Hematopoietic multipotent progenitor cell treated with erythropoietin and hydrocortisone succinate and interleukin-3 and kit ligand, for 15 days (in vitro differentiated cells): ENCODE measurements at regions not wholly inside any gene's neighbourhood (a gene's known extent, or its start where the extent isn't known, plus 50 kb on each side); places are given as distances from the start of the nearest gene placed in this dataset.

Experiments used
- DNase-seq: peaks from one replicate; pipeline ENCODE4 v3.0.0-alpha.2; 2015; ENCODE audit warnings: low spot score

GRCh38 chr2:41990245-41990644 lies 57.6 kb upstream of the PKDCC start:
- no peak for DNase-seq

- DNase-seq = no peak
Observed at GRCh38 chr2:41990688-41991087, 57.1 kb upstream of the PKDCC start.

- no peak for DNase-seq
Observed at GRCh38 chr2:41992056-41992642, 55.7 kb upstream of the PKDCC start.

GRCh38 chr2:41992671-41993434 lies 55.0 kb upstream of the PKDCC start:
- no peak for DNase-seq

DNA sequence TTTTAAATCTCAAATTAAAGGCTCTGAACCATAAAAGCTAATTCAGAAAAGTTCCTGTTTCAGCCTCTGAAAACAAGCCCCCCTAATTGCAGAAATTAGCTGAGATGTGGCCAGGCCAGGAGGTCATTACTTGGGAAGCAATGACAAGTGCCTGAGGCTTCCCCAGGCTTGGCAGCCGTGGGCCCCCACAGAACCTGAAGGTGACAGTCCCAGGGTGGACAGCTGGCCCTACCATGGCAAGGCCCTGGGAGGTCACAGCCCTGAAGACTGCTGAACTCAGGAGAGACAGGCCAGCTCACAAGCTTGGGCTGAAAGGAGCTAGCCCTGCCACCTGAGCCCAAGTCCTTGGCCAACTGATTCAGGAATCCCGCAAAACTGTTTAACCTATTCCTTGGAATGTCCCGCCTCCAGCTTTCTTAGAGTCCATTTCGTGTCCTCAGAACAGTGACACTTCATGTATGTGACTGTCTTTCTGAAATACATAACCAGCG lies 54.3 kb upstream of the PKDCC start:
- no peak for DNase-seq

DNA sequence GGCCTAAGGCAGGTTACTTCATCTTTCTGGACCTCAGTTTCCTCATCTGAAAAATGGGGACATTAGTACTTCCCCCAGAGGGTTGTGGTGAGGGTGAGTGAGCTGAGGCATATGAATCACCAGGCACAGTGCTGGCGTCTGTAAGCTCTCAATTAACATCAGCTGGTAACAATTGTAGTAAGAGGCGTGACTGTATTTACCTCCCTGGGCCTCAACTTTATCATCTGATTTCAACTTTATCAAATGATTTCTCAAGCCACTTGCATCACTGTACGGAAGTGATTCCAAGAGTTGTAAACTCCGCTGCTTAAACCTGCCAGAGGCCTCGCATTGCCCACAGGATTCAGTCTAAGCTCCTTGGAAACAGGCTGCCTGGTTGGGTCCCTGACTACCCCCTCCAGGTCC lies 53.6 kb upstream of the PKDCC start:
- no peak for DNase-seq

- DNase-seq = no peak
Observed at GRCh38 chr2:41994661-41995060, 53.2 kb upstream of the PKDCC start.

DNA sequence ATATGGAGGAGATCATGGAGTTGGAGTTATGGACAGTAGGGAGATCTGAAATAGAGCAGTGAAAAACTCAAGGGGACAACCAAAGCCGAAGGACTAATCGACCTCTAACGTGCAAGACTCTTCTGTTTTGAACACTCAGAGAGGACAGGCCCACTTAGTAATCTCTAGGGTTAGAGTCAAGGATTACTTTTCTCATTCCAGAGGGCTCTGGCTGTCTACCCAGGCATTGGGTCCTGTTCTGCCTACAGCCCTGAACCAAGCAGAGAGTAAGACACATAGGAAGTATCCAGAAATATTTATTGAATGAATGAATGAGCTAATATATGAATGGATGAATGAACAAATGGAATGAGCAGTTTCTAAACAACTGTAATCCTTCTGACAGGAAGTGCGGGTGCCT lies 50.3 kb upstream of the PKDCC start:
- DNase-seq = no peak
